ENCODE measurements at regions not wholly inside any gene's neighbourhood (a gene's known extent, or its start where the extent isn't known, plus 50 kb on each side); places are given as distances from the start of the nearest gene placed in this dataset.

DNA sequence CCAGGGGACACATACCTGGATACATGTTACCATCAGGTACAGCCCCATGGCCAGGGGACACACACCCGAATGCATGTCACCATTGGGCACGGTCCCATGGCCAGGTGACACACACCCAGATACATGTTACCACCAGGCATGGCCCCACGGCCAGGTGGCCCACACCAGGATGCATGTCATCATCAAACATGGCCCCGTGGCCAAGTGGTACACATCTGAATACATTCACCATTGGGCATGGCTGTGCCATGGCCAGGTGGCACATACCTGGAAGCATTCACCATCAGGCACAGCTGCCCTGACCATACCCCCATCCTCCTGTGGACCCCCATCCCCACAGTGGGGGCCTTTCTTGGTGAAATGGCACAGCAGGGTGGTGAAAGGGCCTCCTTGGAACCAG, 97.6 kb downstream of the RBFOX3 start:
- no peak for TF ChIP-seq POLR2A (IDR thresholded peaks at IDR 0.05)
- no peak for TF ChIP-seq CTCF (IDR thresholded peaks at IDR 0.05)
